DND-41 (cell line): ENCODE measurements at regions not wholly inside any gene's neighbourhood (a gene's known extent, or its start where the extent isn't known, plus 50 kb on each side); places are given as distances from the start of the nearest gene placed in this dataset.

Source experiments
- EZH2 ChIP-seq: IDR thresholded peaks from 3 replicates; pipeline ENCODE4 v1.6.1; 2012; ENCODE audit warnings: borderline replicate concordance, low read depth, mild to moderate bottlenecking, moderate library complexity, low read length, inconsistent platforms; ENCODE audit not compliant: severe bottlenecking
- TF ChIP-seq, protein P1 (sequence below): IDR thresholded peaks from 2 replicates; pipeline ENCODE4 v1.5.1; 2012; ENCODE audit warnings: borderline replicate concordance, low read length, moderate library complexity, mild to moderate bottlenecking; ENCODE audit not compliant: poor library complexity, severe bottlenecking; ENCODE audit errors: extremely low read depth

DNA sequence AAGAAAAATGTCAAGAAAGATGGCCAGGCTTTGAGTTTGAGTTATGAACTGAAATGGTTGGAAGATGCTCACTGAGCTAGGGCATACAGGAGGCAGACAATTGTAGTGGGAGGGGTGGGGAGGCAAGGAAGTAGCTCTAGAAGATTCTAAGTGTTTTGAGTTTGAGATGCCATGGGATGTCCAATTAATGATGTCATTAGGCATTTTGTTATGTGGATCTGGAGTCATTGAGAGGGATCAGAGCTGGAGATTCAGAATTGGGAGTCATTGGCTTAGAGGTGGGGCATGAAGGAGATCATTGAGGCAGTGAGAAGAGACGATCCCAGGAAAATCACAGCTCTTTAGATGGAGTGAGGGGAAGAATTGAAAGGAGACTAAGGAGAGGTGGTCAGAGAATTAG is 111.5 kb upstream of the ZNF618 start:
- TF ChIP-seq, protein P1, sequence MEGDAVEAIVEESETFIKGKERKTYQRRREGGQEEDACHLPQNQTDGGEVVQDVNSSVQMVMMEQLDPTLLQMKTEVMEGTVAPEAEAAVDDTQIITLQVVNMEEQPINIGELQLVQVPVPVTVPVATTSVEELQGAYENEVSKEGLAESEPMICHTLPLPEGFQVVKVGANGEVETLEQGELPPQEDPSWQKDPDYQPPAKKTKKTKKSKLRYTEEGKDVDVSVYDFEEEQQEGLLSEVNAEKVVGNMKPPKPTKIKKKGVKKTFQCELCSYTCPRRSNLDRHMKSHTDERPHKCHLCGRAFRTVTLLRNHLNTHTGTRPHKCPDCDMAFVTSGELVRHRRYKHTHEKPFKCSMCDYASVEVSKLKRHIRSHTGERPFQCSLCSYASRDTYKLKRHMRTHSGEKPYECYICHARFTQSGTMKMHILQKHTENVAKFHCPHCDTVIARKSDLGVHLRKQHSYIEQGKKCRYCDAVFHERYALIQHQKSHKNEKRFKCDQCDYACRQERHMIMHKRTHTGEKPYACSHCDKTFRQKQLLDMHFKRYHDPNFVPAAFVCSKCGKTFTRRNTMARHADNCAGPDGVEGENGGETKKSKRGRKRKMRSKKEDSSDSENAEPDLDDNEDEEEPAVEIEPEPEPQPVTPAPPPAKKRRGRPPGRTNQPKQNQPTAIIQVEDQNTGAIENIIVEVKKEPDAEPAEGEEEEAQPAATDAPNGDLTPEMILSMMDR, result no peak
- TF ChIP-seq EZH2, result no peak
